ENCODE measurements at regions not wholly inside any gene's neighbourhood (a gene's known extent, or its start where the extent isn't known, plus 50 kb on each side); places are given as distances from the start of the nearest gene placed in this dataset.

DNA sequence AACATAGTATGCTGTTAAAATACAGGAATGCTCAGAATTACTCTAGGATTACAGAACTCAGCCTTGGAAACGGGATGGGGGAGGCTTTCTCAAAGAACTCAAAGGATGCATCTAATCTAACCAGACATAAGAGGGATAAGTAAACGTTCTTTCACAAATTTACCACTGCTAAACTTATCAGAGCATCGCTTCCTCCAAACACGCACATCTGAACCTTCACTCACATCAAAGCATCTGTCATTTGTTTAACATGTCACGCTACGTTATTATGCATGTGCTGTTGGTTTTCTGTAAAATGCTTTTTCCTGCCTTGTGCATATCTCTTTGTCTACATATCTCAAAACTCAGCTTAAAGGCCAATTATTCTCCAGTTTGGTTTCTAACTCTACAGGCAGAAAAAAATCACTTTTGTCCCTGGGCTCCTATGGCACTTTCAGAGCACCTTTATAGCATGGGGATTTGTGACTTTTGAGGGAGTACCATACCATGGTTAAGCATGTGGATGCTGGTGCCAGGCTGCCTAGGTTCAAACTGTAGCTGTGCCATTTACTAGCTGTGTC, 106.7 kb upstream of the FSHR start:
- peaks cover 30% of the 10 kb centered on the region for H3K27me3 ChIP-seq (ENCODE audit: control insufficient read depth, insufficient read depth, low read length, poor library complexity, severe bottlenecking)
- no peaks in the 10 kb centered on the region for H3K36me3 ChIP-seq (ENCODE audit: control insufficient read depth, insufficient read depth, low read length)
- H3K9me3 Mint-ChIP-seq, result no peaks in the 10 kb centered on the region
- no peaks in the 10 kb centered on the region for H3K9me3 ChIP-seq (ENCODE audit: control insufficient read depth, low read length)
- 88 to 95% methylated on average over 5 to 6 of the region's 6 CpGs for WGBS, 2 experiments (ENCODE audit: insufficient coverage in 1 of 2, insufficient read length in 1 of 2)
- no peak overlapping the region for H3K27ac Mint-ChIP-seq
- H3K4me1 Mint-ChIP-seq, result peaks cover 6% of the 10 kb centered on the region
- H3K9ac ChIP-seq (ENCODE audit: extremely low read depth, low read length, poor library complexity, severe bottlenecking), result no peak overlapping the region
- no peaks in the 10 kb centered on the region for H3K36me3 Mint-ChIP-seq (ENCODE audit: low read depth)
- TF ChIP-seq, protein P1, sequence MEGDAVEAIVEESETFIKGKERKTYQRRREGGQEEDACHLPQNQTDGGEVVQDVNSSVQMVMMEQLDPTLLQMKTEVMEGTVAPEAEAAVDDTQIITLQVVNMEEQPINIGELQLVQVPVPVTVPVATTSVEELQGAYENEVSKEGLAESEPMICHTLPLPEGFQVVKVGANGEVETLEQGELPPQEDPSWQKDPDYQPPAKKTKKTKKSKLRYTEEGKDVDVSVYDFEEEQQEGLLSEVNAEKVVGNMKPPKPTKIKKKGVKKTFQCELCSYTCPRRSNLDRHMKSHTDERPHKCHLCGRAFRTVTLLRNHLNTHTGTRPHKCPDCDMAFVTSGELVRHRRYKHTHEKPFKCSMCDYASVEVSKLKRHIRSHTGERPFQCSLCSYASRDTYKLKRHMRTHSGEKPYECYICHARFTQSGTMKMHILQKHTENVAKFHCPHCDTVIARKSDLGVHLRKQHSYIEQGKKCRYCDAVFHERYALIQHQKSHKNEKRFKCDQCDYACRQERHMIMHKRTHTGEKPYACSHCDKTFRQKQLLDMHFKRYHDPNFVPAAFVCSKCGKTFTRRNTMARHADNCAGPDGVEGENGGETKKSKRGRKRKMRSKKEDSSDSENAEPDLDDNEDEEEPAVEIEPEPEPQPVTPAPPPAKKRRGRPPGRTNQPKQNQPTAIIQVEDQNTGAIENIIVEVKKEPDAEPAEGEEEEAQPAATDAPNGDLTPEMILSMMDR (conservative IDR thresholded peaks at IDR 0.05), result no peak
- H3K4me3 ChIP-seq (ENCODE audit: low read length), result no peak overlapping the region
- no peaks in the 10 kb centered on the region for H3K4me1 ChIP-seq (ENCODE audit: control insufficient read depth, insufficient read depth, low read length)
- no peak for DNase-seq
- H3K4me3 Mint-ChIP-seq, result no peak overlapping the region
- peaks cover 35% of the 10 kb centered on the region for H3K27me3 Mint-ChIP-seq (ENCODE audit: insufficient read depth)
- no peak overlapping the region for H3K27ac ChIP-seq (ENCODE audit: low read depth, low read length)

DNA sequence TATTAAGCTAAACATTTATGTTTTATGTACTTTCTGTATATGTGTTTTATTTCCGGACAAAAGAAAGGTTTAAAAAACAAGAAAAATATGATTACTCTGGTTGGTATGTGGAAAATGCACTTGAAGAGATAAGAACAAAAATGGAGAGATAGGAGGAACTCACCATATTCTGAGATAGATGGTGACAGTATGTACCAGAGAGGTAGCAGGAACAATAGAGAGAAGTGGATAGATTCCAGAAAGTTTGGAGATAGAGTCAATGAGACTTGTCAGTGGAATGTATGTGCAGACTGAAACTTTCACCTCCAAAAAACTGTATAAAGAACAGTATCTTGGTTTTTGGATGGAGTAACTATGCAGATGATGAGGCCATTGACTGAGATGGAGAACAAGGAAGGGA, 105.6 kb upstream of the FSHR start:
- H3K4me3 ChIP-seq (ENCODE audit: low read length), result no peak overlapping the region
- no peaks in the 10 kb centered on the region for H3K9me3 ChIP-seq (ENCODE audit: control insufficient read depth, low read length)
- Mint-ChIP-seq H3K36me3 (ENCODE audit: low read depth) (no peaks in the 10 kb centered on the region), H3K4me1 (peaks cover 6% of the 10 kb centered on the region), H3K27ac (no peak overlapping the region), H3K27me3 (ENCODE audit: insufficient read depth) (peaks cover 28% of the 10 kb centered on the region), H3K9me3 (no peaks in the 10 kb centered on the region), H3K4me3 (no peak overlapping the region)
- no peak overlapping the region for H3K9ac ChIP-seq (ENCODE audit: extremely low read depth, low read length, poor library complexity, severe bottlenecking)
- TF ChIP-seq, protein P1 (conservative IDR thresholded peaks at IDR 0.05), result no peak
- H3K27me3 ChIP-seq (ENCODE audit: control insufficient read depth, insufficient read depth, low read length, poor library complexity, severe bottlenecking), result peaks cover 26% of the 10 kb centered on the region
- WGBS, 2 experiments (ENCODE audit: insufficient coverage in 1 of 2, insufficient read length in 1 of 2), result 91 to 100% methylated on average over 1 of the region's 1 CpG
- H3K4me1 ChIP-seq (ENCODE audit: control insufficient read depth, insufficient read depth, low read length), result no peaks in the 10 kb centered on the region
- H3K36me3 ChIP-seq (ENCODE audit: control insufficient read depth, insufficient read depth, low read length), result no peaks in the 10 kb centered on the region
- no peak overlapping the region for H3K27ac ChIP-seq (ENCODE audit: low read depth, low read length)
- no peak for DNase-seq

DNA sequence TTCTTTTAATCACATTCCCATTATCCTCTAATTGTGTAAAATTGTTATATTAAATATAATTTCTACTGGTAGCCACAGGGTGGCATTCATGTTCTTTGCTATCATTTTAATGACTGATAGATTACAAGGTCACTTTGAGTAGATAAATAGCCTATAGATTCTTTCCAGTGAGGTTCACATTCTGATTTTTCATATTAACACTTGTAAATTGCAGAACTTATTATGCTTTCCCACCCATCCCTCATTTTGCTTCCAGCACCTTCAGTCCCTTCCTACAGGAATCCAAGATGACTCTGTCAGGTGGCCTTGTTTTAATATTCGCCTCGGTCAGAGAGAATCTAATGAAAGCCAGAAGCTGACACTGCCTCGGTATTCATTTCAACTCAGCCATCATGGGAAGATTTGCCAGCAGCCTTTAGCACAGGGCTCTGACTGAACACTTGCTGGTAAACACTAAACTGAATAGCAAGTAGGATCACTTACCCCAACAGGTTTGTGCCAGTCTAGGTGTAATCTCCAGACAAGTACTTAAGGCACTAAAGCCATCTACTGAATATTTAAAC, 101.2 kb upstream of the FSHR start:
- TF ChIP-seq, protein P1 (conservative IDR thresholded peaks at IDR 0.05), result no peak

More for the DNA sequence above, 101.2 kb upstream of the FSHR start:
- H3K4me1 ChIP-seq (ENCODE audit: control insufficient read depth, insufficient read depth, low read length), result no peaks in the 10 kb centered on the region
- H3K27me3 Mint-ChIP-seq (ENCODE audit: insufficient read depth), result peaks cover 11% of the 10 kb centered on the region
- no peak overlapping the region for H3K27ac ChIP-seq (ENCODE audit: low read depth, low read length)
- no peaks in the 10 kb centered on the region for H3K36me3 ChIP-seq (ENCODE audit: control insufficient read depth, insufficient read depth, low read length)
- H3K27me3 ChIP-seq (ENCODE audit: control insufficient read depth, insufficient read depth, low read length, poor library complexity, severe bottlenecking), result peaks cover 8% of the 10 kb centered on the region
- H3K4me3 ChIP-seq (ENCODE audit: low read length), result no peak overlapping the region
- H3K4me1 Mint-ChIP-seq, result no peaks in the 10 kb centered on the region
- no peaks in the 10 kb centered on the region for H3K9me3 Mint-ChIP-seq
- H3K9me3 ChIP-seq (ENCODE audit: control insufficient read depth, low read length), result no peaks in the 10 kb centered on the region
- H3K36me3 Mint-ChIP-seq (ENCODE audit: low read depth), result no peaks in the 10 kb centered on the region
- H3K27ac Mint-ChIP-seq, result no peak overlapping the region
- no peak overlapping the region for H3K4me3 Mint-ChIP-seq
- 92 to 94% methylated on average over 2 to 3 of the region's 3 CpGs for WGBS, 2 experiments (ENCODE audit: insufficient coverage in 1 of 2, insufficient read length in 1 of 2)
- DNase-seq, result no peak
- no peak overlapping the region for H3K9ac ChIP-seq (ENCODE audit: extremely low read depth, low read length, poor library complexity, severe bottlenecking)
